Astrocyte of the spinal cord (primary cell): ENCODE measurements at regions not wholly inside any gene's neighbourhood (a gene's known extent, or its start where the extent isn't known, plus 50 kb on each side); places are given as distances from the start of the nearest gene placed in this dataset.

Source experiments
- DNase-seq: peaks from one replicate; pipeline ENCODE4 v3.0.0; 2011; ENCODE audit warnings: low read depth, low spot score
- H3K4me3 ChIP-seq: 2 replicates; pipeline ENCODE4 v1.5.1; 2011; ENCODE audit warnings: low read depth, mild to moderate bottlenecking, low read length, moderate library complexity
- CTCF ChIP-seq: IDR thresholded peaks from 2 replicates; pipeline ENCODE4 v1.5.1; 2012; ENCODE audit warnings: low read depth, mild to moderate bottlenecking, low read length, inconsistent platforms
- in situ Hi-C: cut with HindIII; loops from 2 replicates; pipeline ENCODE4 v1.10.0; 2017; ENCODE audit warnings: low sequenced_read_pairs

- no peak for TF ChIP-seq CTCF
- DNase-seq: no peak
- in situ Hi-C loops: no loop called here
- no peak overlapping the region for H3K4me3 ChIP-seq
Observed at GRCh38 chr6:9921366-9921765, 493.5 kb downstream of the TFAP2A start.

GRCh38 chr6:9914951-9915350 lies 499.9 kb downstream of the TFAP2A start:
- no peak for TF ChIP-seq CTCF
- no peak for DNase-seq
- in situ Hi-C loops: no loop called here
- H3K4me3 ChIP-seq: no peak overlapping the region

- in situ Hi-C loops: no loop called here
- TF ChIP-seq CTCF: no peak
- H3K4me3 ChIP-seq: no peak overlapping the region
- DNase-seq: no peak
Observed at GRCh38 chr6:9901376-9901775, 513.5 kb downstream of the TFAP2A start.

GRCh38 chr6:9896806-9897205 lies 518.1 kb downstream of the TFAP2A start:
- no peak overlapping the region for H3K4me3 ChIP-seq
- TF ChIP-seq CTCF: no peak
- in situ Hi-C loops: no loop called here
- no peak for DNase-seq

GRCh38 chr6:9890893-9891292 lies 524.0 kb downstream of the TFAP2A start:
- TF ChIP-seq CTCF: no peak
- no peak overlapping the region for H3K4me3 ChIP-seq
- DNase-seq: no peak
- in situ Hi-C loops: no loop called here

- in situ Hi-C loops: no loop called here
- H3K4me3 ChIP-seq: no peak overlapping the region
- TF ChIP-seq CTCF: no peak
- DNase-seq: no peak
Observed at GRCh38 chr6:9890469-9890868, 524.4 kb downstream of the TFAP2A start.

GRCh38 chr6:9878535-9878934 lies 536.3 kb downstream of the TFAP2A start:
- no peak overlapping the region for H3K4me3 ChIP-seq
- in situ Hi-C loops: no loop called here
- DNase-seq: no peak
- TF ChIP-seq CTCF: no peak
